ENCODE measurements at regions not wholly inside any gene's neighbourhood (a gene's known extent, or its start where the extent isn't known, plus 50 kb on each side); places are given as distances from the start of the nearest gene placed in this dataset.

GRCh38 chr9:33684831-33685230, 110.5 kb upstream of the PRSS3 start:
- H3K4me3 ChIP-seq (replicated peaks; ENCODE audit: low read depth, low read length), result no peak overlapping the region
- H3K36me3 ChIP-seq (ENCODE audit: control insufficient read depth, insufficient read depth, low read length), result no peaks in the 10 kb centered on the region
- no peak for TF ChIP-seq CTCF (IDR thresholded peaks at IDR 0.05; ENCODE audit: insufficient read depth, low read length, poor library complexity, severe bottlenecking)
- H3K27me3 ChIP-seq (replicated peaks; ENCODE audit: control insufficient read depth, insufficient read depth, low read length), result no peaks in the 10 kb centered on the region
- DNase-seq (ENCODE audit: extremely low read depth, insufficient read length), result no peak

- no peak overlapping the region for H3K4me3 ChIP-seq (replicated peaks; ENCODE audit: low read depth, low read length)
- DNase-seq (ENCODE audit: extremely low read depth, insufficient read length), result no peak
- no peaks in the 10 kb centered on the region for H3K27me3 ChIP-seq (replicated peaks; ENCODE audit: control insufficient read depth, insufficient read depth, low read length)
- no peaks in the 10 kb centered on the region for H3K36me3 ChIP-seq (ENCODE audit: control insufficient read depth, insufficient read depth, low read length)
- no peak for TF ChIP-seq CTCF (IDR thresholded peaks at IDR 0.05; ENCODE audit: insufficient read depth, low read length, poor library complexity, severe bottlenecking)
Measured at GRCh38 chr9:33686942-33687341, 108.4 kb upstream of the PRSS3 start.

- H3K27me3 ChIP-seq (replicated peaks; ENCODE audit: control insufficient read depth, insufficient read depth, low read length), result no peaks in the 10 kb centered on the region
- no peak overlapping the region for H3K4me3 ChIP-seq (replicated peaks; ENCODE audit: low read depth, low read length)
- H3K36me3 ChIP-seq (ENCODE audit: control insufficient read depth, insufficient read depth, low read length), result no peaks in the 10 kb centered on the region
- TF ChIP-seq CTCF (IDR thresholded peaks at IDR 0.05; ENCODE audit: insufficient read depth, low read length, poor library complexity, severe bottlenecking), result no peak
- no peak for DNase-seq (ENCODE audit: extremely low read depth, insufficient read length)
Measured at GRCh38 chr9:33687779-33688178, 107.6 kb upstream of the PRSS3 start.

GRCh38 chr9:33690143-33690933, 105.0 kb upstream of the PRSS3 start:
- no peak for TF ChIP-seq CTCF (IDR thresholded peaks at IDR 0.05; ENCODE audit: insufficient read depth, low read length, poor library complexity, severe bottlenecking)
- H3K27me3 ChIP-seq (replicated peaks; ENCODE audit: control insufficient read depth, insufficient read depth, low read length), result peaks cover 2% of the 10 kb centered on the region; the same call in 1 of the 2 replicates
- H3K36me3 ChIP-seq (ENCODE audit: control insufficient read depth, insufficient read depth, low read length), result no peaks in the 10 kb centered on the region
- DNase-seq (ENCODE audit: extremely low read depth, insufficient read length), result no peak
- no peak overlapping the region for H3K4me3 ChIP-seq (replicated peaks; ENCODE audit: low read depth, low read length)

- no peaks in the 10 kb centered on the region for H3K36me3 ChIP-seq (ENCODE audit: control insufficient read depth, insufficient read depth, low read length)
- H3K4me3 ChIP-seq (replicated peaks; ENCODE audit: low read depth, low read length), result no peak overlapping the region
- peaks cover 2% of the 10 kb centered on the region; the same call in 1 of the 2 replicates for H3K27me3 ChIP-seq (replicated peaks; ENCODE audit: control insufficient read depth, insufficient read depth, low read length)
- DNase-seq (ENCODE audit: extremely low read depth, insufficient read length), result no peak
- no peak for TF ChIP-seq CTCF (IDR thresholded peaks at IDR 0.05; ENCODE audit: insufficient read depth, low read length, poor library complexity, severe bottlenecking)
Measured at GRCh38 chr9:33695299-33695698, 100.1 kb upstream of the PRSS3 start.
